ENCODE measurements at regions not wholly inside any gene's neighbourhood (a gene's known extent, or its start where the extent isn't known, plus 50 kb on each side); places are given as distances from the start of the nearest gene placed in this dataset.

- TF ChIP-seq CTCF (conservative IDR thresholded peaks at IDR 0.05; ENCODE audit: low read length) (no peak), EZH2phosphoT487 (IDR thresholded peaks at IDR 0.05; ENCODE audit: borderline replicate concordance, low read depth, low read length) (no peak)
These were observed 737.1 kb upstream of the ZWINT start for GRCh38 chr10:57098146-57098545.
